ENCODE measurements at regions not wholly inside any gene's neighbourhood (a gene's known extent, or its start where the extent isn't known, plus 50 kb on each side); places are given as distances from the start of the nearest gene placed in this dataset.

DNA sequence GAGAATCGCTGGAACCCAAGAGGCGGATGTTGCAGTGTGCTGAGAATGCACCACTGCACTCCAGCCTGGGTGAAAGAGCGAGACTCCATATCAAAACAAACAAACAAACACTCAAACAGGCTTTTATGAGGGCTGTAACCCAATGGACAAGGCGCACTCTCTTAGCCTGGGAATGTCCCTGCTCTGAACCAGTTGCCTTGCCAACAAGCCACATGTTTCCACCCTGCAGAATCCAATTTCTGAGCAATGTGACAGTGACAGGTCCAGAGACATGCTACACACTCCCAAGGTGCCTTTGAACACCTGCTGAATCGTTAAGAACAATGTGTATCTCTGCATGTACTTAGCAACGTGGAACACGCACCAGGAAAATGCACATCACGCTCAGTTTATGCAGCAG is 186.8 kb upstream of the AUTS2 start:
- DNase-seq (ENCODE audit: low spot score) = no peak
- Mint-ChIP-seq H3K27ac (no peak overlapping the region), H3K4me1 (no peaks in the 10 kb centered on the region), H3K4me3 (no peak overlapping the region), H3K9me3 (peaks cover 7% of the 10 kb centered on the region), H3K36me3 (ENCODE audit: low read depth) (no peaks in the 10 kb centered on the region), H3K27me3 (ENCODE audit: insufficient read depth, low read depth, poor library complexity) (peaks cover 6% of the 10 kb centered on the region)
- H3K27me3 ChIP-seq (ENCODE audit: insufficient read depth) = no peaks in the 10 kb centered on the region
- no peaks in the 10 kb centered on the region for H3K36me3 ChIP-seq (ENCODE audit: insufficient read depth)
- H2AFZ ChIP-seq = no peak overlapping the region
- no peak overlapping the region for H3K27ac ChIP-seq (ENCODE audit: low read depth)
- no peaks in the 10 kb centered on the region for H3F3A ChIP-seq (replicated peaks; ENCODE audit: low read depth)
- ATAC-seq = no peak
- no peaks in the 10 kb centered on the region for H3K79me2 ChIP-seq (replicated peaks; ENCODE audit: insufficient read depth)
- H3K4me1 ChIP-seq (ENCODE audit: insufficient read depth) = no peaks in the 10 kb centered on the region
- no peaks in the 10 kb centered on the region for H3K9me2 ChIP-seq (ENCODE audit: insufficient read depth)
- H3K4me3 ChIP-seq = no peak overlapping the region
- TF ChIP-seq JUNB (IDR thresholded peaks at IDR 0.05; ENCODE audit: unreplicated experiment) (no peak), ZNF114 (CRISPR knock-in tag; IDR thresholded peaks at IDR 0.05) (no peak), STAT1 (IDR thresholded peaks at IDR 0.05; ENCODE audit: unreplicated experiment) (no peak), CREB1 (CRISPR knock-in tag; IDR thresholded peaks at IDR 0.05; ENCODE audit: low read depth) (no peak), POLR2AphosphoS5 (IDR thresholded peaks at IDR 0.05; ENCODE audit: low read depth) (no peak), NANOG (IDR thresholded peaks at IDR 0.05; ENCODE audit: borderline replicate concordance) (no peak), EZH2 (IDR thresholded peaks at IDR 0.05; ENCODE audit: low read depth, unreplicated experiment) (no peak)
- TF ChIP-seq, protein P1, sequence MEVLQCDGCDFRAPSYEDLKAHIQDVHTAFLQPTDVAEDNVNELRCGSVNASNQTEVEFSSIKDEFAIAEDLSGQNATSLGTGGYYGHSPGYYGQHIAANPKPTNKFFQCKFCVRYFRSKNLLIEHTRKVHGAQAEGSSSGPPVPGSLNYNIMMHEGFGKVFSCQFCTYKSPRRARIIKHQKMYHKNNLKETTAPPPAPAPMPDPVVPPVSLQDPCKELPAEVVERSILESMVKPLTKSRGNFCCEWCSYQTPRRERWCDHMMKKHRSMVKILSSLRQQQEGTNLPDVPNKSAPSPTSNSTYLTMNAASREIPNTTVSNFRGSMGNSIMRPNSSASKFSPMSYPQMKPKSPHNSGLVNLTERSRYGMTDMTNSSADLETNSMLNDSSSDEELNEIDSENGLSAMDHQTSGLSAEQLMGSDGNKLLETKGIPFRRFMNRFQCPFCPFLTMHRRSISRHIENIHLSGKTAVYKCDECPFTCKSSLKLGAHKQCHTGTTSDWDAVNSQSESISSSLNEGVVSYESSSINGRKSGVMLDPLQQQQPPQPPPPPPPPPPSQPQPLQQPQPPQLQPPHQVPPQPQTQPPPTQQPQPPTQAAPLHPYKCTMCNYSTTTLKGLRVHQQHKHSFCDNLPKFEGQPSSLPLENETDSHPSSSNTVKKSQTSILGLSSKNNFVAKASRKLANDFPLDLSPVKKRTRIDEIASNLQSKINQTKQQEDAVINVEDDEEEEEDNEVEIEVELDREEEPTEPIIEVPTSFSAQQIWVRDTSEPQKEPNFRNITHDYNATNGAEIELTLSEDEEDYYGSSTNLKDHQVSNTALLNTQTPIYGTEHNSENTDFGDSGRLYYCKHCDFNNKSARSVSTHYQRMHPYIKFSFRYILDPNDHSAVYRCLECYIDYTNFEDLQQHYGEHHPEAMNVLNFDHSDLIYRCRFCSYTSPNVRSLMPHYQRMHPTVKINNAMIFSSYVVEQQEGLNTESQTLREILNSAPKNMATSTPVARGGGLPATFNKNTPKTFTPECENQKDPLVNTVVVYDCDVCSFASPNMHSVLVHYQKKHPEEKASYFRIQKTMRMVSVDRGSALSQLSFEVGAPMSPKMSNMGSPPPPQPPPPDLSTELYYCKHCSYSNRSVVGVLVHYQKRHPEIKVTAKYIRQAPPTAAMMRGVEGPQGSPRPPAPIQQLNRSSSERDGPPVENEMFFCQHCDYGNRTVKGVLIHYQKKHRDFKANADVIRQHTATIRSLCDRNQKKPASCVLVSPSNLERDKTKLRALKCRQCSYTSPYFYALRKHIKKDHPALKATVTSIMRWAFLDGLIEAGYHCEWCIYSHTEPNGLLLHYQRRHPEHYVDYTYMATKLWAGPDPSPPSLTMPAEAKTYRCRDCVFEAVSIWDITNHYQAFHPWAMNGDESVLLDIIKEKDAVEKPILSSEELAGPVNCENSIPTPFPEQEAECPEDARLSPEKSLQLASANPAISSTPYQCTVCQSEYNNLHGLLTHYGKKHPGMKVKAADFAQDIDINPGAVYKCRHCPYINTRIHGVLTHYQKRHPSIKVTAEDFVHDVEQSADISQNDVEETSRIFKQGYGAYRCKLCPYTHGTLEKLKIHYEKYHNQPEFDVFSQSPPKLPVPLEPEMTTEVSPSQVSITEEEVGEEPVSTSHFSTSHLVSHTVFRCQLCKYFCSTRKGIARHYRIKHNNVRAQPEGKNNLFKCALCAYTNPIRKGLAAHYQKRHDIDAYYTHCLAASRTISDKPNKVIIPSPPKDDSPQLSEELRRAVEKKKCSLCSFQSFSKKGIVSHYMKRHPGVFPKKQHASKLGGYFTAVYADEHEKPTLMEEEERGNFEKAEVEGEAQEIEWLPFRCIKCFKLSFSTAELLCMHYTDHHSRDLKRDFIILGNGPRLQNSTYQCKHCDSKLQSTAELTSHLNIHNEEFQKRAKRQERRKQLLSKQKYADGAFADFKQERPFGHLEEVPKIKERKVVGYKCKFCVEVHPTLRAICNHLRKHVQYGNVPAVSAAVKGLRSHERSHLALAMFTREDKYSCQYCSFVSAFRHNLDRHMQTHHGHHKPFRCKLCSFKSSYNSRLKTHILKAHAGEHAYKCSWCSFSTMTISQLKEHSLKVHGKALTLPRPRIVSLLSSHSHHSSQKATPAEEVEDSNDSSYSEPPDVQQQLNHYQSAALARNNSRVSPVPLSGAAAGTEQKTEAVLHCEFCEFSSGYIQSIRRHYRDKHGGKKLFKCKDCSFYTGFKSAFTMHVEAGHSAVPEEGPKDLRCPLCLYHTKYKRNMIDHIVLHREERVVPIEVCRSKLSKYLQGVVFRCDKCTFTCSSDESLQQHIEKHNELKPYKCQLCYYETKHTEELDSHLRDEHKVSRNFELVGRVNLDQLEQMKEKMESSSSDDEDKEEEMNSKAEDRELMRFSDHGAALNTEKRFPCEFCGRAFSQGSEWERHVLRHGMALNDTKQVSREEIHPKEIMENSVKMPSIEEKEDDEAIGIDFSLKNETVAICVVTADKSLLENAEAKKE (CRISPR knock-in tag; IDR thresholded peaks at IDR 0.05) = no peak
- TF ChIP-seq, protein P2, sequence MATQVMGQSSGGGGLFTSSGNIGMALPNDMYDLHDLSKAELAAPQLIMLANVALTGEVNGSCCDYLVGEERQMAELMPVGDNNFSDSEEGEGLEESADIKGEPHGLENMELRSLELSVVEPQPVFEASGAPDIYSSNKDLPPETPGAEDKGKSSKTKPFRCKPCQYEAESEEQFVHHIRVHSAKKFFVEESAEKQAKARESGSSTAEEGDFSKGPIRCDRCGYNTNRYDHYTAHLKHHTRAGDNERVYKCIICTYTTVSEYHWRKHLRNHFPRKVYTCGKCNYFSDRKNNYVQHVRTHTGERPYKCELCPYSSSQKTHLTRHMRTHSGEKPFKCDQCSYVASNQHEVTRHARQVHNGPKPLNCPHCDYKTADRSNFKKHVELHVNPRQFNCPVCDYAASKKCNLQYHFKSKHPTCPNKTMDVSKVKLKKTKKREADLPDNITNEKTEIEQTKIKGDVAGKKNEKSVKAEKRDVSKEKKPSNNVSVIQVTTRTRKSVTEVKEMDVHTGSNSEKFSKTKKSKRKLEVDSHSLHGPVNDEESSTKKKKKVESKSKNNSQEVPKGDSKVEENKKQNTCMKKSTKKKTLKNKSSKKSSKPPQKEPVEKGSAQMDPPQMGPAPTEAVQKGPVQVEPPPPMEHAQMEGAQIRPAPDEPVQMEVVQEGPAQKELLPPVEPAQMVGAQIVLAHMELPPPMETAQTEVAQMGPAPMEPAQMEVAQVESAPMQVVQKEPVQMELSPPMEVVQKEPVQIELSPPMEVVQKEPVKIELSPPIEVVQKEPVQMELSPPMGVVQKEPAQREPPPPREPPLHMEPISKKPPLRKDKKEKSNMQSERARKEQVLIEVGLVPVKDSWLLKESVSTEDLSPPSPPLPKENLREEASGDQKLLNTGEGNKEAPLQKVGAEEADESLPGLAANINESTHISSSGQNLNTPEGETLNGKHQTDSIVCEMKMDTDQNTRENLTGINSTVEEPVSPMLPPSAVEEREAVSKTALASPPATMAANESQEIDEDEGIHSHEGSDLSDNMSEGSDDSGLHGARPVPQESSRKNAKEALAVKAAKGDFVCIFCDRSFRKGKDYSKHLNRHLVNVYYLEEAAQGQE (IDR thresholded peaks at IDR 0.05; ENCODE audit: unreplicated experiment) = no peak
- TF ChIP-seq, protein P3, sequence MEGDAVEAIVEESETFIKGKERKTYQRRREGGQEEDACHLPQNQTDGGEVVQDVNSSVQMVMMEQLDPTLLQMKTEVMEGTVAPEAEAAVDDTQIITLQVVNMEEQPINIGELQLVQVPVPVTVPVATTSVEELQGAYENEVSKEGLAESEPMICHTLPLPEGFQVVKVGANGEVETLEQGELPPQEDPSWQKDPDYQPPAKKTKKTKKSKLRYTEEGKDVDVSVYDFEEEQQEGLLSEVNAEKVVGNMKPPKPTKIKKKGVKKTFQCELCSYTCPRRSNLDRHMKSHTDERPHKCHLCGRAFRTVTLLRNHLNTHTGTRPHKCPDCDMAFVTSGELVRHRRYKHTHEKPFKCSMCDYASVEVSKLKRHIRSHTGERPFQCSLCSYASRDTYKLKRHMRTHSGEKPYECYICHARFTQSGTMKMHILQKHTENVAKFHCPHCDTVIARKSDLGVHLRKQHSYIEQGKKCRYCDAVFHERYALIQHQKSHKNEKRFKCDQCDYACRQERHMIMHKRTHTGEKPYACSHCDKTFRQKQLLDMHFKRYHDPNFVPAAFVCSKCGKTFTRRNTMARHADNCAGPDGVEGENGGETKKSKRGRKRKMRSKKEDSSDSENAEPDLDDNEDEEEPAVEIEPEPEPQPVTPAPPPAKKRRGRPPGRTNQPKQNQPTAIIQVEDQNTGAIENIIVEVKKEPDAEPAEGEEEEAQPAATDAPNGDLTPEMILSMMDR (conservative IDR thresholded peaks at IDR 0.05; ENCODE audit: low read depth in 2 of 2) = no peak
- TF ChIP-seq, protein P4, sequence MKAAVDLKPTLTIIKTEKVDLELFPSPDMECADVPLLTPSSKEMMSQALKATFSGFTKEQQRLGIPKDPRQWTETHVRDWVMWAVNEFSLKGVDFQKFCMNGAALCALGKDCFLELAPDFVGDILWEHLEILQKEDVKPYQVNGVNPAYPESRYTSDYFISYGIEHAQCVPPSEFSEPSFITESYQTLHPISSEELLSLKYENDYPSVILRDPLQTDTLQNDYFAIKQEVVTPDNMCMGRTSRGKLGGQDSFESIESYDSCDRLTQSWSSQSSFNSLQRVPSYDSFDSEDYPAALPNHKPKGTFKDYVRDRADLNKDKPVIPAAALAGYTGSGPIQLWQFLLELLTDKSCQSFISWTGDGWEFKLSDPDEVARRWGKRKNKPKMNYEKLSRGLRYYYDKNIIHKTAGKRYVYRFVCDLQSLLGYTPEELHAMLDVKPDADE (IDR thresholded peaks at IDR 0.05) = no peak
- no peaks in the 10 kb centered on the region for H4K20me1 ChIP-seq (replicated peaks; ENCODE audit: insufficient read depth)
- H3K4me2 ChIP-seq = no peak overlapping the region
